ENCODE measurements at regions not wholly inside any gene's neighbourhood (a gene's known extent, or its start where the extent isn't known, plus 50 kb on each side); places are given as distances from the start of the nearest gene placed in this dataset.

- Histone ChIP-seq H3K27ac (ENCODE audit: low read depth, low read length, poor library complexity, severe bottlenecking) (no peak overlapping the region), H2AFZ (ENCODE audit: low read length) (no peak overlapping the region), H3K9me3 (ENCODE audit: low read length) (no peaks in the 10 kb centered on the region), H3K79me2 (ENCODE audit: insufficient read depth, low read length) (no peaks in the 10 kb centered on the region), H3K4me2 (ENCODE audit: low read length) (no peak overlapping the region), H3K9ac (ENCODE audit: low read length) (no peak overlapping the region), H3K36me3 (ENCODE audit: insufficient read depth, low read length) (no peaks in the 10 kb centered on the region), H3K4me3 (ENCODE audit: low read depth, low read length, poor library complexity, severe bottlenecking) (no peak overlapping the region), H3K9me2 (ENCODE audit: low read depth, low read length) (no peaks in the 10 kb centered on the region), H3K4me1 (ENCODE audit: insufficient read depth, low read length, severe bottlenecking) (no peaks in the 10 kb centered on the region), H4K20me1 (ENCODE audit: insufficient read depth, low read length) (no peaks in the 10 kb centered on the region), H3F3A (ENCODE audit: insufficient read depth, low read length) (no peaks in the 10 kb centered on the region), H3K27me3 (ENCODE audit: insufficient read depth, low read length) (no peaks in the 10 kb centered on the region)
- TF ChIP-seq EZH2 (IDR thresholded peaks at IDR 0.05; ENCODE audit: borderline replicate concordance, low read length) (no peak), CTCF (IDR thresholded peaks at IDR 0.05; ENCODE audit: low read length) (no peak)
Measured at GRCh38 chr18:61189376-61189775, 143.9 kb upstream of the CDH20 start.

- Histone ChIP-seq H3F3A (ENCODE audit: insufficient read depth, low read length) (no peaks in the 10 kb centered on the region), H3K27me3 (ENCODE audit: insufficient read depth, low read length) (no peaks in the 10 kb centered on the region), H2AFZ (ENCODE audit: low read length) (no peak overlapping the region), H3K4me3 (ENCODE audit: low read depth, low read length, poor library complexity, severe bottlenecking) (no peak overlapping the region), H3K9me3 (ENCODE audit: low read length) (no peaks in the 10 kb centered on the region), H3K36me3 (ENCODE audit: insufficient read depth, low read length) (no peaks in the 10 kb centered on the region), H3K9me2 (ENCODE audit: low read depth, low read length) (no peaks in the 10 kb centered on the region), H3K4me1 (ENCODE audit: insufficient read depth, low read length, severe bottlenecking) (no peaks in the 10 kb centered on the region), H3K27ac (ENCODE audit: low read depth, low read length, poor library complexity, severe bottlenecking) (no peak overlapping the region), H3K79me2 (ENCODE audit: insufficient read depth, low read length) (no peaks in the 10 kb centered on the region), H3K9ac (ENCODE audit: low read length) (no peak overlapping the region), H3K4me2 (ENCODE audit: low read length) (no peak overlapping the region), H4K20me1 (ENCODE audit: insufficient read depth, low read length) (no peaks in the 10 kb centered on the region)
- TF ChIP-seq CTCF (IDR thresholded peaks at IDR 0.05; ENCODE audit: low read length), result no peak
- no peak for TF ChIP-seq EZH2 (IDR thresholded peaks at IDR 0.05; ENCODE audit: borderline replicate concordance, low read length)
Measured at GRCh38 chr18:61194726-61195125, 138.5 kb upstream of the CDH20 start.

- Histone ChIP-seq H3K4me1 (ENCODE audit: insufficient read depth, low read length, severe bottlenecking) (no peaks in the 10 kb centered on the region), H2AFZ (ENCODE audit: low read length) (no peak overlapping the region), H3K9me3 (ENCODE audit: low read length) (no peaks in the 10 kb centered on the region), H3K79me2 (ENCODE audit: insufficient read depth, low read length) (no peaks in the 10 kb centered on the region), H3K27me3 (ENCODE audit: insufficient read depth, low read length) (no peaks in the 10 kb centered on the region), H3K9me2 (ENCODE audit: low read depth, low read length) (no peaks in the 10 kb centered on the region), H3K9ac (ENCODE audit: low read length) (no peak overlapping the region), H3K36me3 (ENCODE audit: insufficient read depth, low read length) (no peaks in the 10 kb centered on the region), H3F3A (ENCODE audit: insufficient read depth, low read length) (no peaks in the 10 kb centered on the region), H4K20me1 (ENCODE audit: insufficient read depth, low read length) (no peaks in the 10 kb centered on the region), H3K4me3 (ENCODE audit: low read depth, low read length, poor library complexity, severe bottlenecking) (no peak overlapping the region), H3K4me2 (ENCODE audit: low read length) (no peak overlapping the region), H3K27ac (ENCODE audit: low read depth, low read length, poor library complexity, severe bottlenecking) (no peak overlapping the region)
- no peak for TF ChIP-seq EZH2 (IDR thresholded peaks at IDR 0.05; ENCODE audit: borderline replicate concordance, low read length)
Measured at GRCh38 chr18:61196750-61197149, 136.5 kb upstream of the CDH20 start.

GRCh38 chr18:61198486-61198885, 134.7 kb upstream of the CDH20 start:
- H3K36me3 ChIP-seq (ENCODE audit: insufficient read depth, low read length), result no peaks in the 10 kb centered on the region
- no peak overlapping the region for H2AFZ ChIP-seq (ENCODE audit: low read length)
- no peaks in the 10 kb centered on the region for H3F3A ChIP-seq (ENCODE audit: insufficient read depth, low read length)
- no peaks in the 10 kb centered on the region for H3K9me2 ChIP-seq (ENCODE audit: low read depth, low read length)
- TF ChIP-seq CTCF (IDR thresholded peaks at IDR 0.05; ENCODE audit: low read length) (no peak), EZH2 (IDR thresholded peaks at IDR 0.05; ENCODE audit: borderline replicate concordance, low read length) (no peak)
- no peaks in the 10 kb centered on the region for H3K4me1 ChIP-seq (ENCODE audit: insufficient read depth, low read length, severe bottlenecking)
- H4K20me1 ChIP-seq (ENCODE audit: insufficient read depth, low read length), result no peaks in the 10 kb centered on the region
- H3K27me3 ChIP-seq (ENCODE audit: insufficient read depth, low read length), result no peaks in the 10 kb centered on the region
- no peak overlapping the region for H3K27ac ChIP-seq (ENCODE audit: low read depth, low read length, poor library complexity, severe bottlenecking)
- no peak overlapping the region for H3K9ac ChIP-seq (ENCODE audit: low read length)
- no peaks in the 10 kb centered on the region for H3K9me3 ChIP-seq (ENCODE audit: low read length)
- H3K79me2 ChIP-seq (ENCODE audit: insufficient read depth, low read length), result no peaks in the 10 kb centered on the region
- H3K4me2 ChIP-seq (ENCODE audit: low read length), result no peak overlapping the region
- H3K4me3 ChIP-seq (ENCODE audit: low read depth, low read length, poor library complexity, severe bottlenecking), result no peak overlapping the region

All from OCI-LY1 (cell line).